ENCODE measurements at regions not wholly inside any gene's neighbourhood (a gene's known extent, or its start where the extent isn't known, plus 50 kb on each side); places are given as distances from the start of the nearest gene placed in this dataset.
A peak's percentile ranks its signal among the peaks of the same experiment; 100 is the strongest.
"Not testable (repeated sequence)": the region's sequence is repeated elsewhere in the genome, so short reads cannot be mapped to it uniquely, and the experiment has no call there.

- DNase-seq (ENCODE audit: low read depth): no peak
These were observed 358.9 kb downstream of the DLEU7 start for GRCh38 chr13:50484472-50485113.

GRCh38 chr13:50485979-50486935 is 357.2 kb downstream of the DLEU7 start:
- DNase-seq (ENCODE audit: low read depth): no peak

- no peak for DNase-seq (ENCODE audit: low read depth)
These were observed 349.8 kb downstream of the DLEU7 start for GRCh38 chr13:50493683-50494082.

GRCh38 chr13:50494138-50494537 is 349.4 kb downstream of the DLEU7 start:
- DNase-seq (ENCODE audit: low read depth): no peak

GRCh38 chr13:50503212-50503611 is 340.3 kb downstream of the DLEU7 start:
- not testable (repeated sequence) for DNase-seq (ENCODE audit: low read depth)

GRCh38 chr13:50509167-50509566 is 334.3 kb downstream of the DLEU7 start:
- DNase-seq (ENCODE audit: low read depth): no peak

GRCh38 chr13:50509771-50510441 is 333.6 kb downstream of the DLEU7 start:
- DNase-seq (ENCODE audit: low read depth): peak; percentile 42

GRCh38 chr13:50510885-50511545 is 332.5 kb downstream of the DLEU7 start:
- DNase-seq (ENCODE audit: low read depth): not testable (repeated sequence)

GRCh38 chr13:50511877-50512341 is 331.6 kb downstream of the DLEU7 start:
- no peak for DNase-seq (ENCODE audit: low read depth)

GRCh38 chr13:50512474-50513299 is 330.8 kb downstream of the DLEU7 start:
- peak; percentile 50 for DNase-seq (ENCODE audit: low read depth)

GRCh38 chr13:50513300-50513877 is 330.1 kb downstream of the DLEU7 start:
- DNase-seq (ENCODE audit: low read depth): no peak

GRCh38 chr13:50514249-50514648 is 329.2 kb downstream of the DLEU7 start:
- no peak for DNase-seq (ENCODE audit: low read depth)

- no peak for DNase-seq (ENCODE audit: low read depth)
These were observed 325.4 kb downstream of the DLEU7 start for GRCh38 chr13:50518131-50518530.

GRCh38 chr13:50518781-50519201 is 324.7 kb downstream of the DLEU7 start:
- DNase-seq (ENCODE audit: low read depth): no peak

- DNase-seq (ENCODE audit: low read depth): no peak
These were observed 323.6 kb downstream of the DLEU7 start for GRCh38 chr13:50519866-50520265.

GRCh38 chr13:50521006-50521830 is 322.3 kb downstream of the DLEU7 start:
- no peak for DNase-seq (ENCODE audit: low read depth)

- DNase-seq (ENCODE audit: low read depth): no peak
These were observed 321.7 kb downstream of the DLEU7 start for GRCh38 chr13:50521831-50522149.

GRCh38 chr13:50522506-50522905 is 321.0 kb downstream of the DLEU7 start:
- DNase-seq (ENCODE audit: low read depth): no peak

GRCh38 chr13:50523307-50523706 is 320.2 kb downstream of the DLEU7 start:
- DNase-seq (ENCODE audit: low read depth): no peak

GRCh38 chr13:50524560-50524959 is 318.9 kb downstream of the DLEU7 start:
- no peak for DNase-seq (ENCODE audit: low read depth)
